Adipocyte (in vitro differentiated cells): ENCODE measurements at regions not wholly inside any gene's neighbourhood (a gene's known extent, or its start where the extent isn't known, plus 50 kb on each side); places are given as distances from the start of the nearest gene placed in this dataset.

Experiments used
- DNase-seq: peaks from one replicate; pipeline ENCODE4 v3.0.0-alpha.2; 2015; ENCODE audit warnings: low read depth
- H3K27me3 ChIP-seq: replicated peaks from 2 replicates; pipeline ENCODE4 v1.7.0; 2013; ENCODE audit warnings: mild to moderate bottlenecking, low read length, moderate library complexity; ENCODE audit not compliant: control insufficient read depth, insufficient read depth
- H3K36me3 ChIP-seq: 2 replicates; pipeline ENCODE4 v1.7.0; 2013; ENCODE audit warnings: low read length, mild to moderate bottlenecking, moderate library complexity; ENCODE audit not compliant: control insufficient read depth, insufficient read depth, severe bottlenecking
- H3K4me1 ChIP-seq: 2 replicates; pipeline ENCODE4 v1.7.0; 2013; ENCODE audit warnings: mild to moderate bottlenecking, low read length, moderate library complexity; ENCODE audit not compliant: control insufficient read depth, insufficient read depth
- H3K4me3 ChIP-seq: 2 replicates; pipeline ENCODE4 v1.7.0; 2013; ENCODE audit warnings: mild to moderate bottlenecking, low read length, moderate library complexity
- H3K9ac ChIP-seq: 2 replicates; pipeline ENCODE4 v1.7.0; 2013; ENCODE audit warnings: mild to moderate bottlenecking, low read length, moderate library complexity
- H3K9me3 ChIP-seq: 2 replicates; pipeline ENCODE4 v1.7.0; 2013; ENCODE audit warnings: mild to moderate bottlenecking, low read length, moderate library complexity; ENCODE audit not compliant: control insufficient read depth

DNA sequence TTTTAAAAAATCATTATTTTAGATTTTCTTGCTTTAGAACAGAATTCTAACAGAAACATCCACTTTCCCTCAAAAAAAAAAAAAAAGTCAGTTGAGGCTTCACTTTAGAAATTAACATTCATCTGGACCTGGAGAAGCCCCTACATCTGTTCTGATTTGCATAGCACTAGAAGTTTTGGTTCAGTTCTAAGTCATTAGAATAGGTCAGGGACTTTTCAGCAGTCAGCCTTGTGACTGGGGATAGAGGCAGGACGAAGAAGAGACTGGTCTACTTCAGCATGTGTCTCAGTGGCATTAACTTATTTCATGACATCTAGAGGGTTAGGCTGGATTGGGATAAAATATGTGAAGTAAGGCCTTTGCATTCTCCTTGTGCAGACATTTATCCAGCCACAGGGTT is 215.8 kb upstream of the DAB2 start:
- H3K4me1 ChIP-seq: peaks cover 3% of the 10 kb centered on the region
- H3K9ac ChIP-seq: no peak overlapping the region
- DNase-seq: no peak
- no peaks in the 10 kb centered on the region for H3K36me3 ChIP-seq
- no peaks in the 10 kb centered on the region for H3K27me3 ChIP-seq
- H3K4me3 ChIP-seq: no peak overlapping the region
- no peaks in the 10 kb centered on the region for H3K9me3 ChIP-seq

DNA sequence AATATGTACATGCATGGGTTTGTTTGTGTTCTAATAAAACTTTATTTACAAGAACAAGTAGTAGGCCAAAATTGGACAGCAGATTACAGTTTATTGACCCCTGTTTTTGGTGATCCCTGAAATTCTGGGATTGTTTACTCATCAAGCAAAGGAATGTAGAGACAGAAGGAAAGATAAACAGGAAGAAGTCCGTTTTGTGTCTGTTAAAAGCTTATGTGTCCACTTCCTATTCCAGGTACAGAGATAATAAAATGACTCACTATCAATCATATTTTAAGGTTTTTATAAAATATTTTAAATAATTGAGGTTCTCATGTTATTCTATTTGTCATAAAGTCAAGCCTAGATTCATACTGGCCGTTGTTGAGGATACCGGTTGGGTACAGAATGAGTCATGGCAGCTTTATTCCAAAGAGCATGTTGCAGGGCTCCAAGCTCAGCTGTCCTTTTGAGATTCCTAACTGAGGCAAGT is 214.9 kb upstream of the DAB2 start:
- no peak overlapping the region for H3K4me3 ChIP-seq
- H3K36me3 ChIP-seq: no peaks in the 10 kb centered on the region
- no peaks in the 10 kb centered on the region for H3K9me3 ChIP-seq
- H3K27me3 ChIP-seq: no peaks in the 10 kb centered on the region
- peaks cover 3% of the 10 kb centered on the region for H3K4me1 ChIP-seq
- no peak overlapping the region for H3K9ac ChIP-seq
- DNase-seq: no peak

DNA sequence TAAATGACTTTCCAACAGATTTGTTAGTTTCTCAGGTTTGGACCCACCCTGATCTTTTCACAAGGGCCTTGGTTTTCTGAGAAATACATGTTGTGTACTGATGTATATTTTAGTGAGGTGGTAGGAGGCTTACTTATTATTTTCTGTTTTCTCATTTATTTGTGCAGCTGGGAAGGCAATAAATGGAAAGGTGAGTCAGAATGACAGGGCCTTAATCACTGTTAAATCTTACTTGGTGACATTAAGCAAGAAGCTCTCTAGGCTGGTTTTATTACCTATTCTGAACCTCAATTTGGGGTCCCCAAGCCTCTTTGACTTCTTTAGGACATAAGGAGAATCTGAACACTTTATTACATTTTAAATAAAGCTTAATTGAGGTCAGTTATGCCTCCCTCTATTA is 214.0 kb upstream of the DAB2 start:
- Histone ChIP-seq H3K36me3 (no peaks in the 10 kb centered on the region), H3K27me3 (no peaks in the 10 kb centered on the region), H3K9ac (no peak overlapping the region), H3K9me3 (no peaks in the 10 kb centered on the region), H3K4me3 (no peak overlapping the region), H3K4me1 (peaks cover 3% of the 10 kb centered on the region)
- no peak for DNase-seq

DNA sequence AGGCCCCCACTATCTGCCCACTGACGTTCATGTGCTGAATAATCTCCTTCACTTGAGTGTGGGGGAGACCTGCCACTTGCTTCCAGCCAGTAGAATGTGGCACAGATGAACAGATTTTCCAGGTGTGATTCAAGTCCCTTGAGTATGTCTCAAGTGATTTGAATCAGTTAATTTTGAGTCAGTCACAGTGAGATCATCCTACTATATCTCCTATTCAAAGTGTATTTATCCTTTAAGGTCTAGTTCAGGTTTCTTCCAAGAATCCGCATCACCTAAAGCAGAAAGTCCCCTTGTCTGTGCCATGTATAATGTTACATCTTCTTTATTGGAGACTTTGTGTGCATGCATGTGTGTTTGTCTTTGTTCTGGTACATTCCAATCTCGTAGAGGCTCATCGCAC is 208.3 kb upstream of the DAB2 start:
- Histone ChIP-seq H3K27me3 (no peaks in the 10 kb centered on the region), H3K4me3 (no peak overlapping the region), H3K4me1 (no peaks in the 10 kb centered on the region), H3K36me3 (no peaks in the 10 kb centered on the region), H3K9ac (no peak overlapping the region), H3K9me3 (no peaks in the 10 kb centered on the region)
- no peak for DNase-seq

DNA sequence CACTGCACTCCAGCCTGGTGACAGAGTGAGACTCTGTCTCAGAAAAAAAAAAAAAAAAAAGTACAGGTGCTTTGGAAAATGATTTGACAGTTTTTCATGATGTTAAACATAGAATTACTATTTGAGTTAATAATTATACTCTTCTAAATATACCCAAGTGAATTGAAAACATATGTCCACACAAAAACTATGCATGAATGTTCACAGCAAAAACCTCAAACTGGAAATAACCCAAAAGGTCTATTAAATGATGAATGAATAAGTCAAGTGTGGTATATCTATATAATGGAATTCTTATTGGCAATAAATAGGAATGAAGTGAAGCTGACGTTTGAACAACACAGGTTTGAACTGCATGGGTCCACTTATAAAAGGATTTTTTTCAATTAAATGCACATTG is 207.2 kb upstream of the DAB2 start:
- DNase-seq: peak; percentile 54
- no peaks in the 10 kb centered on the region for H3K9me3 ChIP-seq
- H3K27me3 ChIP-seq: no peaks in the 10 kb centered on the region
- H3K9ac ChIP-seq: no peak overlapping the region
- H3K4me1 ChIP-seq: no peaks in the 10 kb centered on the region
- H3K4me3 ChIP-seq: no peak overlapping the region
- H3K36me3 ChIP-seq: no peaks in the 10 kb centered on the region

DNA sequence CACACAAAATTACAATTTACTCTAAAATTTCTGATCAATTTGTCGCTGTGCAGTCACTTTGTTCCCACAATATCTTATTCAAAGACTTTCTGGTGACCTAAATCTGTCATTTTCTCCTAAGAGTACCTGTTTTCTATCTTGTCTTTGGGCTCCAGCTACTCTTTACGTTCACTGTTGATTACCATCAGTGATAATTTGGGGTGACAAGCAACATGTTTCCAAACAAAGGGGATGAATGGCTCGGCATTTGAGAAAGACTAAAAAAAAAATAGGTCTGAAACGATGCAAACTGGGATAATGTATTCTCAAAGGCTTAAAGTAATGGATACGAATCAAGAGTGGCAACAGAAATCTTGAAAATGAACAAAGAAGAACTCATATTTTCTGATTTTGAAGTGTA is 205.2 kb upstream of the DAB2 start:
- no peak overlapping the region for H3K9ac ChIP-seq
- no peaks in the 10 kb centered on the region for H3K9me3 ChIP-seq
- no peaks in the 10 kb centered on the region for H3K36me3 ChIP-seq
- H3K4me1 ChIP-seq: peaks cover 11% of the 10 kb centered on the region
- no peak for DNase-seq
- H3K4me3 ChIP-seq: no peak overlapping the region
- H3K27me3 ChIP-seq: no peaks in the 10 kb centered on the region

DNA sequence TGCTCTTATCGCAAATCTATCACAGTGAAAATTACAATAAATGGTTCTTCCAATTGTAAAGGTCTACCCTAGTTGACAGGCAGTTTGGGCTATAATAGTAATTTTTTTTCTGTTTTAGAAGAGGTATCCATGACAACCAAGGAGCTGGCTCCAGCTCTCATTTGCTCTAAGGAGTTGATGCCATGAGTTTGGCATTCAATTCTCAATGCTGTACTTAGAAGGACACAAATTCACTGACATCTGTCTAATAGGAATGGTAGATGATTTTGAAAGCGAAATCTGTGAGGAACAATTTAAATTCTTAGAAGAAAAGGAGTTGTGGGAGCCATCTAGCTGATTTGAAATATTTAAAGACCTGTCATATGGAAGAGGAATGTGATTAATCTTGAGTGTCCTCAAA is 203.6 kb upstream of the DAB2 start:
- no peak for DNase-seq
- H3K36me3 ChIP-seq: no peaks in the 10 kb centered on the region

DNA sequence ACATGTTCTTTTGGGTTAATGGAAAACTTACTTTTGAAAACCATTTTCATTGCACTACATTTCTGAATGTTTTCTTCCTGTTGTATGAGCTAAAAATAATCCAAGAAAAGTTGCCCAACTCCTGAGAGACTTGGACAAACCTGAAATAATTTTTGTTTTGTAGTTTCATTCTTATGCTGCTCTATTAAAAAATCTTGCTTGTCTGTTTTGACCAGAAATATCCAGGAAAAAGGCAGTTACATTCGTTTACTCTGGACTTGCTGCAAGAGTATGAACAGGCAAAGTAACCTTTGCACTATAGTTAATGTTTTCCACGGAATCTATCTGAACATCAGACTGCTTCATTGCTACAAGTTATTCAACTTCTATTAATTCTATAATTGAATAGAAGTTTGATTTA is 200.1 kb upstream of the DAB2 start:
- Histone ChIP-seq H3K9me3 (no peaks in the 10 kb centered on the region), H3K27me3 (no peaks in the 10 kb centered on the region), H3K4me1 (peaks cover 34% of the 10 kb centered on the region), H3K4me3 (peak overlapping the region; percentile 46), H3K36me3 (no peaks in the 10 kb centered on the region), H3K9ac (peak overlapping the region; percentile 67)
- peak; percentile 10 for DNase-seq

More for the DNA sequence above, 203.6 kb upstream of the DAB2 start:
- Histone ChIP-seq H3K4me1 (peaks cover 27% of the 10 kb centered on the region), H3K4me3 (no peak overlapping the region), H3K9ac (no peak overlapping the region), H3K9me3 (no peaks in the 10 kb centered on the region), H3K27me3 (no peaks in the 10 kb centered on the region)

DNA sequence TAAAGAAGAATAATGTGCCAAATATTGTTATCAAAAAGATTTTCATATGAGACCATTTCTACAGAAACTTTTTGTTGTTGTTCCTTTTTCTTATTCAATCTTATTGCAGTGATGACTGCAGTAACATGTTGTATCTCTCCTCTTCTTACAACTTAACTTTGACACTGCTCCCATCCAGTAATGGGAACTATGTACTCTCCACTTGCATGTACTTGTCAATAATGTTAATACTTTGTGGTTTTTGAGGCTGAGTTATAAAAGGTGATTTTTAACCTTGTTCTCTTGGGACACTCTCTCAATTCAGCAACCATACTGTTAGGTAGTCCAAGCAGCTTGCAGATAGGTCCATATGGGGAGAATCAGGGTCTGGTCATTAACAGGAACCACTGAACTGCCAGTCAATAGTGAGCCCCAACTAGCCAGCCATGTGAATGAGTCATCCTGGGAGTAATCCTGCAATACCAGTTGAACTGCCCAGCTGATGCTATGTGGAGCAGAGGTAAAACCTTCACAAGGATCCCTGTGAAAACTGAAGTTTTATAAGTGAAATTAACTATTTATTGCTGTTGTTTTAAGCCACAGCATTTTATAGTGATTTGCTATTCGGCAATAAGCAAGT is 199.6 kb upstream of the DAB2 start:
- Histone ChIP-seq H3K27me3 (no peaks in the 10 kb centered on the region), H3K4me1 (peaks cover 35% of the 10 kb centered on the region), H3K4me3 (peak overlapping the region; percentile 46), H3K36me3 (no peaks in the 10 kb centered on the region), H3K9me3 (no peaks in the 10 kb centered on the region), H3K9ac (peak overlapping the region; percentile 67)
- peak; percentile 29 for DNase-seq

DNA sequence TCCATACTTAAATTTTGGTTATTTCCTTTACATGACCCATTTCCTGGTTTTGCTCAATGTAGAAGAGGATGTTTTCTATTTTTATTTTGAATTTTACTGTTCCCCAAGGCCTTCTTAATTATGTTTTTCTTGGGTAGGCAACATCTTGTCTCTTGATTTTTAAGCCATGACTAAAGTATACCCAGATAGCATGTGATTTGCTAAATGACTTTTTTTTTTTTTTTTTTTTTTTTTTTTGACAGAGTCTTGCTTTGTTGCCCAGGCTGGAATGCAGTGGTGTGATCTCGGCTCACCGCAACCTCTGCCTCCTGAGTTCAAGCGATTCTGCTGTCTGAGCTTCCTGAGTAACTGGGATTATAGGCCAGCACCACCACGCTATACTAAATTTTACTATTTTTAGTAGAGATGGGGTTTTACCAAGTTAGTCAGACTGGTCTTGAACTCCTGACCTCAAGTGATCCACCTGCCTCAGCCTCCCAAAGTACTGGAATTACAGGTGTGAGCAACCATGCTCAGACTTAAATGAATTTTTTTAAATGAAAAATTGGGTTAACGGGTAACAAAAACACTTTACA is 198.6 kb upstream of the DAB2 start:
- H3K4me3 ChIP-seq: peak overlapping the region; percentile 46
- H3K9me3 ChIP-seq: no peaks in the 10 kb centered on the region
- peaks cover 45% of the 10 kb centered on the region for H3K4me1 ChIP-seq
- H3K9ac ChIP-seq: no peak overlapping the region
- no peak for DNase-seq
- H3K36me3 ChIP-seq: no peaks in the 10 kb centered on the region
- no peaks in the 10 kb centered on the region for H3K27me3 ChIP-seq

DNA sequence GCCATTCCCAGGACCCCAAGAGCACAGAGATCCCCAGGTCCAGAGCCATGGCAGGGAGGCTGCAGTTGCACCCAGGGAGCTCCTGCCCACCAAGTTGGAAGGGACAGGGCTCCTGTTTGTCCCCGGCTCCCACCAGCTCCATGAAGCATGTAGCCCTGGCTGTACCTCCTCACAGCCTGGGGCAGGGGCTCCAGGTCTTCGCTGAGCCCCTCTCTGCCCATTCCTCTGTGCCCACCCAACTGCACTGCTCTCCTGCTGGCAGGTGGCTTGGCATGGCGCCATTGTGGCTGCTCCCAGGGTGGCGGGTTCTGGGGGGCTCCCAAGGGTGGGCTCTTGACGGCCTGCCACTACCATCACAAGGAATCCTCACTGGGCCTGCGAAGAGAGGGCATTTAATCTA is 197.5 kb upstream of the DAB2 start:
- Histone ChIP-seq H3K9me3 (no peaks in the 10 kb centered on the region), H3K4me1 (peaks cover 46% of the 10 kb centered on the region), H3K9ac (no peak overlapping the region), H3K27me3 (no peaks in the 10 kb centered on the region), H3K36me3 (no peaks in the 10 kb centered on the region), H3K4me3 (no peak overlapping the region)
- no peak for DNase-seq
